Activated T-cell treated with anti-CD3 and anti-CD28 coated beads for 24 hours (primary cell): ENCODE measurements at regions not wholly inside any gene's neighbourhood (a gene's known extent, or its start where the extent isn't known, plus 50 kb on each side); places are given as distances from the start of the nearest gene placed in this dataset.

Experiments used
- DNase-seq: peaks from one replicate; pipeline ENCODE4 v3.0.0-alpha.2; 2020; ENCODE audit warnings: low read depth

DNA sequence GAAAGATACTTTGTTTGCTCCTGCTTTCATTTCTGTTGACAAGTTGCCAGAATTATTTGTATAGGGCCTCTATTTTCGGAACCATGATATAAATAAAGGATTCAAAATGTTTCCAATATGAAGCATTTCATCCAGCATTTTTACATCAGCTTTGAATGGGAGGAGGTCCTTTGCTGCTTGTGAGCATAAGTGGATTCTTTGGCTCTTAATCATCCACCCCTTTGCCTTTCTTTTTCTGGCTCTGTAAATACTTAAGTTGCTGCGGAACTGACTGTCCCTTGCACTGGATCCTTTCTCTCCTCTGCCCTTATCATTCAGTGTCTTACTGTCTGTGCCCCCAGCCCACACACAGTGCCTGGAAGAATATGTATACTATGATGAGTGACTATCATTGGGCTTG is 357.3 kb upstream of the RGS6 start:
- DNase-seq, result no peak

DNA sequence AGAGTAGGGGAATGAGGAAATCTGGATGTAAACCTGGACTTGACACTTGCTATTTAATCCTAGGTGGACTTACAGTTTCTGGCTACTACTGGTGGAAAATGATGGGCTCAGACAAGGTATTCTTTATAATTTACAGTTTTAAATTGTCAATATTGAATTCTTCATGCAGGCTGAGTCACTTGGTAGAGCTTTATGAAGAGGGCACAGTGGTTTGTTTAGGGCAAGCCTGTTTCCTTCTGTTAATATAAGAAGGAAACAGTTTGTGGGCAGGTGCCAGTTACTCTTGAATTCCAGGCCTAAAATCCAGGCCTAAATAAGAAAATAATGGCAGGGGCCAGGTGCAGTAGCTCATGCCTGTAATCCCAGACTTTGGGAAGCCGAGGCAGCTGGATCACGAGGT is 355.8 kb upstream of the RGS6 start:
- DNase-seq, result no peak

DNA sequence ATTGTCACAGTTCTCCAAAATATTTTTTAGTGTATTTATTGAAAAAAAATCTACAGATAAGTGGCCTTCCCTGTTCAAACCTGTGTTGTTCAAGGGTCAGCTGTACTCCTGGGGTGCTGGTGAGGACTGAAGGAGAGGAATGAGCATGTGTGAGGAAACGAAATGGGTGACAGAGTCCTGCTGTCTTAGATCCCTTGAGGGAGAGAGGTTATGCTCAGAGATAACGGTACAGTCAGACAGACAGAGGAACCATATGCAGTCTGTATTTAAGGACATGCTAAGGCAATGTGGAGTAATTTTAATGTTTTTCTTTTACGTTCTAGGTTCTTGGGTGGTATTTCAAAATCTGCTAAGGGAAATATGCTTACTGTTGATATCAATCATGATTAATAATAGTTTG is 352.9 kb upstream of the RGS6 start:
- no peak for DNase-seq

DNA sequence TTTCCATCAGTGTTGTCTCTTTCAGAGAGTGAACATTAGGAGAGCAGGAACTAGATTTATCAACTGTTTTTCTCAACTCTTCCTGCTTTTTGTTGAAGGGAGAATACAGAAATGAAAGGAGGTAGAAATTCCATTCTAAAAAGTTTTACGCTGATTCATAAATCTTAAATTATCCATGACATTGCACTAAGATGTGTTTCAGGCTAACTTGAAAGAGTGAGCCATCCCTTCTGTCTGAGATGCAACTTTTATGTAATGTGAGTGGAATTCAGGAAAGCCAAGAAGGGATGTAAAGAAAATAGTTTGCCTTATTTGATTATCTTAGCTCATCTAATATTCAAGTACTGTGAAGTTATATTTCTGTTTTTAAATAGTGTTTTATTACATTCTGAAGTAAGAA is 349.5 kb upstream of the RGS6 start:
- DNase-seq, result no peak

DNA sequence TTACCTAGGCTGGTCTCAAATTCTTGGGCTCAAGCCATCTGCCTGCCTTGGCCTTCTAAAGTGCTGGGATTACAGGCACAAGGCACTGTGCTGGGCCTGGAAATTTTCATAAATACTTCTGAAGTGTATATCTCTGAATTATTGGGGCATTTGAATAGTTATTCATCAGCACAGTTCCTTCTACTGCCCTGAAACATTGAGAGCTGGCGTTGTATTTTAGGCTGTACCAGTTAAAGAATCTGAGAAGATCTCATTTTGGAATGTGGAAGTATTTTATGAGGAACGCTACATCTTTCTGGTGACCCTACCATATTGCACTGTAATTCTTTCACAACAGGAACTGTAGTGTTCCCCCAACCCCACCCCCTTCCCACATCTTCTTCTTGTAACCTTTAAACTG is 349.0 kb upstream of the RGS6 start:
- DNase-seq, result no peak

DNA sequence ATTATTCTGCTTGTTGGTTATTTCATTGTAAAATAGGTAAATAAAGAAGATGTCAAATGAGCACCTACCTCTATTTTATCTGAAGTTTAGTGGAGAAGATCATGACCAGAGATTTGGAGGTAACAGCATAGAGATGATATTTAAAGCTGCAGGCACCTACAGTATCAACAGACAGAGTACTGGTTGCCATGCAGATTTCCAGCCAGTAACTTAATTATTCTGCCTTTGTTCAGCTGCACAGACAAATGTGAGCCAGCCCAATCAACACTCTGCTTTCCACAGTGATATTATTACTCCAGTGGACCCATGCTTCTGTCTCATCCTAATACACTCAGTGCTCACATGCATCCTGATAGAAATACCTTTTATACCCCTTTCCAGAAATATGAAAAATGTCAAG is 348.5 kb upstream of the RGS6 start:
- no peak for DNase-seq

DNA sequence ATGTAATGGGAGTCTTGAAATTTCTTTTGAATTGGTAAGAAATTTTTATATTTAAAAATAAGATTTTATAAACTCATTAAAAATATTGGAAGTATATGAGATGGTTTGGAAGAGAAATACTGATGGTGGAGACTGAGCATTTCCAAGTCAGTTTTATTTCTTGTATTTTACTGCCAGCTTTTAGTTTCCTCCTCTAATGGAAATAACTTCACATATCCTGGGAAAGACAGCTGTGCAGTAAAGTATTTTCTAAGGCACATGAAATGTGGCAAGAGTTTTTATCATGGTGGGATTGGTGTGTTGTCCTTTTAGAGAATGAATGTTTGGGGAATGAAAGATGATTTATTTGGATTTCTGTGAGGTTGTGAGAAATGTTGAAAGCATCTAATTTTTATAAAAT is 346.9 kb upstream of the RGS6 start:
- DNase-seq, result no peak

DNA sequence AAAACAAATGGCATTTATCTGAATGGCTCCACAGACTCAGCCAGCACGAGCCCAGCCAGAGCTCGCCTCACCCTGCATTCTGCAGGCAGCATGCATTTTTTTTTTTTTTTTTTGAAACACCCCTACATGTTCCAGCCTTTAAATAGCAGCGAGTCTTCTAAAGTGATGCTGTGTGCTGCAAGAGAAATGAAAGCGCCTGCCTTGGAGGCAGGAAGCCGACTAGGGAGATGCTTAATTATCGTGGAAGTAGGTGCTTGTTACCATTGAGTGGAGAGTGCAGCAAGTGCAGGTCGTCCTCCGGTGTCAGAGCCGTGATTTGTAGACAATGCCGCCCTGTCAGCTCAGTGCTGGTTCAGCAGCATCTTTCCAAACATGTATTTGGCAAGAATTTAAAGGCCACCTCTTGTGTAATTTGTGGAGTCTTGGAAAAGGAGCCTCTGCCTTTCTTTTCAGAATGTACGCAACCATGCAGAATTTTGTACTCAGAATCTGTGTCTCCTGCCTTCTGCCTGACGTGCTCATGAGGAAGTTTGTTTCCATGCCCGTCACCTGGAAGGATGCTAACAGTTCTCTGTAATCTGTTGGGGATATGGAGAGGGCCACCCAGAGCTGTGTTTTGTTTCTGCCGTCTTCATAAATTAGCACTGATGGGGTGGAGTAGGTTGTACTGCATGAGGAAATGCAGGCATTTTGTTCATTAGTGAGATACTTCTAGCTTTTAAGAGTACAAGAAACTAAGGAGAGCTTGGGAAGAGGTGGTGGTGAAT is 345.9 kb upstream of the RGS6 start:
- no peak for DNase-seq

DNA sequence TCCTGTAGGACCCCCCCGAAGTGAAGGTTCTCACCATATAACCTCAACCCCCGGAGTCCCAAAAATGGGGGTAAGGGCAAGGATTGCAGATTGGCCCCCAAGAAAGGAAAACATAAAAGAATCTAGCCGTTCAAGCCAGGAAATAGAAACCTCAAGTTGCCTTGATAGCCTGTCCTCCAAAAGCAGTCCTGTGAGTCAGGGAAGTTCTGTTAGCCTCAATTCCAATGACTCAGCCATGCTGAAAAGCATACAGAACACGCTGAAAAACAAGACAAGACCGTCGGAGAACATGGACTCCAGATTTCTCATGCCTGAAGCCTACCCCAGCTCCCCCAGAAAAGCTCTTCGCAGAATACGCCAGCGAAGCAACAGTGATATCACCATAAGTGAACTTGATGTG is 344.2 kb upstream of the RGS6 start:
- no peak for DNase-seq

DNA sequence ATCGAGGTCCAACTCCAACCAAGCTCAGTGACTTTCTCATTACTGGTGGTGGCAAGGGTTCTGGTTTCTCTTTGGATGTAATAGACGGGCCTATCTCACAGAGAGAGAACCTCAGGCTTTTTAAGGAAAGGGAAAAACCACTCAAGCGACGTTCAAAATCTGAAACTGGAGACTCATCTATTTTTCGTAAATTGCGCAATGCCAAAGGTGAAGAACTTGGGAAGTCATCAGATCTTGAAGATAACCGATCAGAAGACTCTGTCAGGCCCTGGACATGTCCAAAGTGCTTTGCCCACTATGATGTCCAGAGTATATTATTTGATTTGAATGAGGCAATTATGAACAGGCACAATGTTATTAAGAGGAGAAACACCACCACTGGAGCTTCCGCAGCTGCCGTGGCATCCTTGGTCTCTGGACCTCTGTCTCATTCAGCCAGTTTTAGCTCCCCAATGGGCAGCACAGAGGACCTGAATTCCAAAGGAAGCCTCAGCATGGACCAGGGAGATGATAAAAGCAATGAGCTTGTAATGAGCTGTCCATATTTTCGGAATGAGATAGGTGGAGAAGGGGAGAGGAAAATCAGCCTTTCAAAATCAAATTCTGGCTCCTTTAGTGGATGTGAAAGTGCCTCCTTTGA is 343.5 kb upstream of the RGS6 start:
- no peak for DNase-seq

DNA sequence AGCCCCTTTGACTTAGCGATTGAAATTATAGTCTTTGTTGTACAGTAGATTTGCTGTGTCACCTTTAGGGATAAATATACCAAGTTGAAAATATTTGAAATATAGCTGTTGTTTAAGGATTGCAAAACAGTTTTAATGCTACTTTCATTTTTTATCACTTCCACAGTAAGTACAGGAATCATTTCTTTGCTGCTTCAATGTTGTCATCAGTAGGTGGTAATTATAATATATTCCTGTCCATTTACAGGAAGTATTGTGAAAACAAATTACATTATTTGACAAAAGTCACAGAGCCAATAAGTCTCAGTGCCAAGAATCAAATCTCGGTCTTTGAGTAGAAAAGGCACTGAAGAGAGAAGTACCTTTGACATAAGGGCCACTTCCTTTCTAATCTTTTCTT is 342.6 kb upstream of the RGS6 start:
- no peak for DNase-seq

DNA sequence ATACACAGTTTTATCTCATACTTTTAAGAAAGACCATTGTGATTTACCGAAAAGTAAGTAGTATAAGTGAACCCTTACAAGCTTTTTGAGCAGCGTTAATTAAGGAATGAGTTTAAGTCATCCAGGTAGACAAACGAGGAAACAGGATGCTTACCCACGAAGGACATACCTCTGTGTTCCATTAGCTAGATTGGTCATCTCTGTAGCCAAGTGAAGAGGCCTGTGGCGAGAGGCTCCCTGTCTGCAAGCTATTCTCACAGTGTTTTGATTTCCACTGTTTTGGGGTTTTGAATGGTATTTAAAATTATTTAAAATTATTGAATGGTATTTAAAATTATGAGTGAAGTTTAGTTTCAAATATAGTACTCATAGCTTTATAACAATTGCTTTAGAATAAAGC is 342.1 kb upstream of the RGS6 start:
- no peak for DNase-seq

DNA sequence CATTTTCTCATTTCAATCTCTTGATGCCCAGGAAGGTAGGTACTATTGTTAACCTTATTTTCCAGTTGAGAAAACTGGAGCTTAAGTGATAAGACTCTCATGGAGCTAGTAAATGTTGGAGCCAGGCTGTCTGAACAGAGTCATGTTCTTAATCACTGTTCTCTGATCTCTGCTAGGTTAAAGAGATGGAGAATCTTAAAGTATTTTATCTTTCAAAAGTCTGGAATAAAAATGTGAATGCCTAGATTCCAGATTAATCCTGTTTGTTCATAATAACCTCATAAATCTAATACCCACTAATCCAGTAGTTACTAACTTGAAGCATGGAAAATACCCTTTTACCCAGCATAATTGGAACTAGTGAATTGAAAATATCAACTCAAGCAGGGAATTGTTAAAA is 341.0 kb upstream of the RGS6 start:
- no peak for DNase-seq

DNA sequence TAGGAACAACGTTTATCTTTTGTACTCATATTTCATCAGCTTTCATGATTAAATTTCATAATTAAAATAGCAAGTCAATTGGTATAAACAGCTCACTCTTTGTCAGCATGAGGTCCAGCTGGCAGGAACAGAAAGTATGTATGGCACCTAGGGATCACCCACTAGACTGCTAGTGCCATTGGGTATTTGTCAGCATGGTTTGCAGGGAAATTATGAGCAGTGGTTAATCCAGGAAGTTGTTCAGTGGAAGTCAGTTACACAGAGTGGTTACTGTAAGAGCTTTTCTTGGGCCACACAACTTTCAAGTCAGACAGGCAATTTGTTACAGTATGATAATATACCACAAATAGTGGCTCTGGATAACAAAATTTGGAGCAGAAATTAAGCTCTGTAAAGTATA is 340.3 kb upstream of the RGS6 start:
- DNase-seq, result no peak

DNA sequence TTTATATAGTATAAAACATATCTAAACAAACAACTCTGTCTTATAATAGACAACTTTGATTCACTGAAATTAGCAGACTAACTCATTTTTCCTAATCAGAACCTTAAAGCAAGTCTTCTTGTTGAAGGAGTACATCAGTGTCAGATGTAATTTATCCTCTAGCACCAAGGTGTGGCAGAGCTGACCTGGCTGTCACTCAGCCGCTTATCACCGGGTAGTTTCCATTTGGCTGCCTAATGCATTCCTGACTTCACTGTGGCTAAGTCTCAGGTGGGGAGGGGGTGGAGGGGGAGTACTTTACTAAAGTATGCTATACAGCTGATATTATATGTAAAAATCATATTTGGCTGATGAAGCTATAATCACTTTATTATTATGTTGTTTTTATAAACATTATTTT is 339.9 kb upstream of the RGS6 start:
- no peak for DNase-seq

DNA sequence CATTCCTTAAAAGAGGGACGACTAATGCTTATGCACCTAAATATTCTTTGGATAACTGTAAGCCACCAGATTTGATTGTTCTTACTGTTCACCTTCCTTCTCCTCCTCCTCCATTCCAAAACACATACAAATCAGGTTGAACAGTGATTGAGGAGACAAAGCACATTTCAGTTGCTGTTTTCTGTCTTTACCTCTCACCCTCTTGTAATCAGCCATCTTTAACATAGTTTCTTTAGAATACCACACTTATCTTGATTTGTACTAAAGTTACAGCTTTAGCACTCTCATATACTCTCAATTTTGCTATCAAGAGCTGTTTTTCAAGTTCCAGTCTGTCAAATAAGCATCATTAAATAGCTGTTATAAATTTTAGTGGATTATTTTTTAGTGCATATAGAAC is 338.3 kb upstream of the RGS6 start:
- no peak for DNase-seq

DNA sequence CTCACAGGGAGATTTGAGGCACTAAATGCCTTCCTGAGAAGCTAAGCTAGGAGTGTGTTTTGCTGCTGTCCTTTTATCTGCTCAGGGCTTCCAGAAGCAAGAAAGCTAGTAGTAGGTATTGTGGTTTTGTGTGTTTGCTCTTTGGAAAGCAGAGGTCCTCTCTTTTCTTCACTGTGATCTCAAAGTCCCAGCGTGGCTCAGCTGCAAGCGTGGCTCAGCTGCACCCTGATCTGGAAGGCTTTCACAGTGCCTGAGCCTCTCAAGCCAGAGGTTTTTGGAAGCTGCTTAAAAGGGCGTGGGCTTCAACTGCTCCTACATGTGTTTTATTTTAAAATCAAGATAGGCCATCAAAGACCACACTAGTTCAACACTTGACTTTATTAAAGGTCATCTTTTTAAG is 337.4 kb upstream of the RGS6 start:
- DNase-seq, result no peak

DNA sequence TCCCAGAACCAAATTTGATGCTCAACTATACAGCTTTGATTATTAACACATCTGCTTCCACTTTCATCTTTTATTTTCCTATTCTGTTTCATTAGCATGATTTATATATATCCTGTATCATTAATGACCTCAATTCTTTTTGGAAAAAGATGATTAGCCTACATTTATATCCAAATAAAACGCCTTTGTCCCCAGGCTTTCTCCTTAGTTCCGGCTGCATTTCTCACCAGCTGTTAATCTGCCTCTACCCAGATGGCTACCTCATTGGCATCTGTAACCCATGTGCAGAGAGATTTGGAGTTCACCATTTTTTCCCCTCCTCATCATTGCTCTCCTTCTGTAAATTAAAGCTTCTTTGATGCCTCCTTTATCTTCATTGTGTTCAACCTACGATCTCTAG is 336.8 kb upstream of the RGS6 start:
- no peak for DNase-seq

DNA sequence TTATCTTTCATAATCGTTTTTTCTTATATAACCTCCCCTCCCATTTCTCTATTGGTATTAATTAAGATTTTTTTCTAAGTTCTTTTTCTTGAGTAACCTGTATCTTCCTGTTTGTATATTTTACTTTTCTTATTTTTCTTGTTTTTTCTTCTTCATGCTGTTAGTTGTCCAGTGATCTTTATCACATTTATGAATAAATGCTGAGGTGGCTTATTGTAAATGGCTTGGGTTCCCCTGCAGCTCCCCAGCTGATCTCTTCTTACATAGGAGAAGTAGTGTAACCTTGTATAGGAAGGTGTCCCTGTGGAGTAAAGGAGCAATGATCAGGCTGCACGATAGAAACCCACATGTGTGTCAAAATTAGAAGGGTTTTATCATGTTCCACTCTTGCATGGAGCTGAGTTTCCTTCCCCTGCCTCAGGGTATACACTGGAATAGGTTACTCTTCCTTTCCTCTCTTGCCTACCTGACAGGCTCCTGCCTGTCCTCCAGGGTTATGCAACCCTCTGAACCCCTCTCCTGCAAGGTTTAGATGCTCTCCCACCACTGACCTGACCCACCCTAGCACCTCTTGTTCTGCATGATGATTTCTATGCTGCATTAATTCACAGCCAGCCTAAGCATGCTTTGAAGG is 334.8 kb upstream of the RGS6 start:
- no peak for DNase-seq

DNA sequence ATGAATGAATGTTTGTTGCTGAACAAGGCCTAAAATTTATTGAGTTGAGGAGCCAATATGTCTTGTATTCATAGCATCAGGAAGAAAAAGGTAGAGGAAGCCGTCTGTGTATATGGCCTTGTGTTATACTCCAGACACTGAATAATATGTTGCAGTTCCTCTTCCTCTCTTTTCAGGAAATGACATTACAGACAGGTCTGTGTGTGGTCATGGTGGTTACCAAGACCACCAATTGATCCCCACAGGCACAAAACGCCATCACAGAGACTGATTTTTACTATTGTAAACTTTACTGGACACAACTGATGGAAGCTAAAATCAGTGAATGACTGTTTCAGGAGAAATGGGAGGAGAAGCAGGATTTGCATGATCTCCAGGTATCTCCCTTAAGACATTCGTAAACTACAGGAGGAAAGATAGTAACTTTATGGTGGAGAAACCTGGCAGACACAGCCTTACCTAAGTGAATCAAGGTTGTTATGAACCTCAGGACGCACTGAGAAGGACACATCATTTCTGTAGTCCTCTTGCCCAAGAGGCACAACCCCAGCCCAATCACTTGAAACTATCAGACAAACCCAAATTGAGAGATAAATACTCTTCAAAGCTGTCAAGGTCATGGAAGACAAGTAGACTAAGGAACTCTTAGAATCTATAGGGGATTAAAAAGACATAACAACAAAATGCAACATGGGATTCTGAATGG is 334.1 kb upstream of the RGS6 start:
- DNase-seq, result no peak

DNA sequence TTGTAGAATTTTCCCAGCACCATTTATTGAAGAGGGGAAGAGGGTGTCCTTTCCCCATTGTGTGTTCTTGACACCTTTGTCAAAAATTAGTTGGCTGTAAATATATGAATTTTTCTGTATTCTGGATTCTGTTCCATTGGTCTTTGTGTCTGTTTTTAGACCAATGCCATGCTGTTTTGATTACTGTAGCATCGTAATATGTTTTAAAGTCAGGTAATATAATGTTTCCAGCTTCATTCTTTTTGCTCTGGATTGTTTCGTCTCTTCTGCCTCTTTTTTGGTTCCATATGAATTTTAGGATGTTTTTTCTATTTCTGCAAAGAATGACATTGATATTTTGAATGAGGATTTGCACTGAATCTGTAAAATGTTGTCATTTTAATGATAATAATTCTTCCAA is 331.9 kb upstream of the RGS6 start:
- DNase-seq, result no peak

DNA sequence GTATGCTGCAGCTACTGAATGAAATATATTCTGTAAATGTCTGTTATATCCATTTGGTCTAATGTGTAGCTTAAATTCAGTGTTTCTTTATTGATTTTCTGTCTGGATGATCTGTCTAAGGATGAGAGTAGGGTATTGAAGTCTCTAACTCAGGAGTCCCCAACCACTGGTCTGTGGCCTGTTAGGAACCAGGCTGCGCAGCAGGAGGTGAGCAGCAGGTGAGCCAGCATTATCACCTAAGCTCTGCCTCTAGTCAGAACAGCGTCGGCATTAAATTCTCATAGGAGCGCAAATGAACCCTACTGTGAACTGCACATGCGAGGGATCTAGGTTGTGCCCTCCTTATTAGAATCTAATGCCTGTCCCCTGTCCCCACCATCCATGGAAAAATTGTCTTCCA is 329.7 kb upstream of the RGS6 start:
- no peak for DNase-seq

DNA sequence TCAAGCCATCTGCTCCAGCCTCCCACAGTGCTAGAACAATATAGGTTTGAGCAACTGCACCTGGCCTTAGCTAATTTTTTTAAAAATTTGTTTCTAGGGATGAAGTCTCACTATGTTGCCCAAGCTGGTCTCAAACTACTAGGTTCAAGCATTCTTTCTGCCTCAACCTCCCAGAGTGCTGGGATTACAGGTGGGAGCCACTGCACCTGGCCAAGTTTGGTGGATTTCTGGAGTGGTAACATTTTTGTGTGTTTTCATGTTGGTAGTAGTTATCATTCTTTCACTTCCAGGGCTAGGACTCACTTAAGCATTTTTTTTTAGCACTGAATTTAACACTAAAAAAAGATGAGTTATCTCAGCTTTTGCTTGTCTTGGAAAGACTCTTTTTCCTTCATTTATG is 328.0 kb upstream of the RGS6 start:
- no peak for DNase-seq
